Endothelial cell of umbilical vein (primary cell): ENCODE measurements at regions not wholly inside any gene's neighbourhood (a gene's known extent, or its start where the extent isn't known, plus 50 kb on each side); places are given as distances from the start of the nearest gene placed in this dataset.

Experiments used
- BruUV-seq: library from RNA; stranded (reverse); fragments of 400-500 nt; replicated peaks from 2 replicates; lab custom pipeline; 2021; lab: Mats Ljungman, UMichigan
- CTCF ChIA-PET: fragments of 300-600, 350-600 bp; sonication (Branson Sonifier 250); formaldehyde crosslinking; loops from one replicate; lab custom pipeline; 2021; ENCODE audit warnings: antibody characterized with exemption, inconsistent platforms; lab: Charles Lee
- POLR2A ChIA-PET: fragments of 300-600, 350-600 bp; sonication (Branson Sonifier 250); formaldehyde crosslinking; loops from one replicate; lab custom pipeline; 2021; ENCODE audit warnings: antibody characterized with exemption, inconsistent platforms; lab: Charles Lee
- DNase-seq: peaks from one replicate; pipeline ENCODE4 v3.0.0-alpha.2; 2011; ENCODE audit warnings: low read depth, low spot score
- FAIRE-seq: peaks from 2 replicates; lab custom pipeline; 2011; peaks lifted over from hg19 to GRCh38; lab: Jason Lieb, UNC
- H2AFZ ChIP-seq: 2 replicates; pipeline ENCODE4 v1.6.0; 2012; ENCODE audit warnings: low read depth, low read length, control low read depth, inconsistent platforms
- H3K27ac ChIP-seq: 2 replicates; pipeline ENCODE4 v1.5.1; 2011; ENCODE audit warnings: low read depth, mild to moderate bottlenecking, control low read depth, low read length, moderate library complexity; ENCODE audit not compliant: insufficient read depth
- H3K27me3 ChIP-seq, 2 experiments: 2 replicates each; pipeline versions ENCODE4 v1.6.0 to v1.6.1; 2011; ENCODE audit warnings: low read length in 2 of 2, mixed read lengths in 1 of 2; ENCODE audit not compliant: control insufficient read depth in 2 of 2, insufficient read depth in 2 of 2
- H3K36me3 ChIP-seq, 2 experiments: 2 replicates in 1 of 2; 3 replicates in 1 of 2; pipeline ENCODE4 v1.5.1; 2011; ENCODE audit warnings: low read length in 2 of 2, mild to moderate bottlenecking in 1 of 2, moderate library complexity in 1 of 2; ENCODE audit not compliant: control insufficient read depth in 2 of 2, insufficient read depth in 2 of 2; ENCODE audit errors: extremely low read depth in 1 of 2
- H3K4me1 ChIP-seq: 3 replicates; pipeline ENCODE4 v1.5.1; 2011; ENCODE audit warnings: mild to moderate bottlenecking, low read length; ENCODE audit not compliant: control insufficient read depth, insufficient read depth; ENCODE audit errors: extremely low read depth
- H3K4me2 ChIP-seq: 2 replicates; pipeline ENCODE4 v1.6.1; 2011; ENCODE audit warnings: low read length, control low read depth, mixed read lengths; ENCODE audit not compliant: insufficient read depth
- H3K4me3 ChIP-seq, 3 experiments: fragments of 200-600 bp in 1 of 3; sonication (generic), shearing (Covaris generic) in 1 of 3; replicated peaks in 1 of 3; 2 replicates each; pipeline ENCODE4 v1.5.1; 2011 to 2016; ENCODE audit warnings: control low read depth in 3 of 3, low read length in 3 of 3, mild to moderate bottlenecking in 2 of 3, inconsistent platforms in 1 of 3, low read depth in 1 of 3, moderate library complexity in 1 of 3; ENCODE audit not compliant: insufficient read depth in 1 of 3
- H3K79me2 ChIP-seq: 2 replicates; pipeline ENCODE4 v1.6.0; 2012; ENCODE audit warnings: low read length, inconsistent platforms; ENCODE audit not compliant: control insufficient read depth, insufficient read depth
- H3K9ac ChIP-seq: replicated peaks from 2 replicates; pipeline ENCODE3; 2011; ENCODE audit warnings: low read length, control low read depth; ENCODE audit not compliant: insufficient read depth; ENCODE audit errors: extremely low read depth
- H3K9me1 ChIP-seq: replicated peaks from 3 replicates; pipeline ENCODE4 v1.6.0; 2011; ENCODE audit warnings: mild to moderate bottlenecking, low read length; ENCODE audit not compliant: control insufficient read depth, insufficient read depth; ENCODE audit errors: extremely low read depth
- H3K9me3 ChIP-seq: replicated peaks from 2 replicates; pipeline ENCODE4 v1.5.1; 2012; ENCODE audit warnings: low read length, inconsistent platforms; ENCODE audit not compliant: control insufficient read depth, insufficient read depth
- H4K20me1 ChIP-seq: replicated peaks from 2 replicates; pipeline ENCODE3; 2011; ENCODE audit warnings: mild to moderate bottlenecking, low read length; ENCODE audit not compliant: control insufficient read depth, insufficient read depth; ENCODE audit errors: extremely low read depth
- CTCF ChIP-seq, 2 donors: IDR thresholded peaks; 1 replicate in 1 of 2; 2 replicates in 1 of 2; pipeline ENCODE4 v1.5.1; 2011; ENCODE audit warnings: low read length in 2 of 2, mild to moderate bottlenecking in 2 of 2, moderate library complexity in 2 of 2, control low read depth in 1 of 2, inconsistent platforms in 1 of 2, low read depth in 1 of 2; ENCODE audit not compliant: insufficient read depth in 1 of 2; ENCODE audit errors: extremely low read depth in 1 of 2
- EZH2 ChIP-seq: IDR thresholded peaks from 2 replicates; pipeline ENCODE4 v1.6.1; 2012; ENCODE audit warnings: borderline replicate concordance, low read depth, mild to moderate bottlenecking, moderate library complexity, low read length, inconsistent platforms; ENCODE audit not compliant: severe bottlenecking
- FOS ChIP-seq: IDR thresholded peaks from 2 replicates; pipeline ENCODE4 v1.6.1; 2011; ENCODE audit warnings: mild to moderate bottlenecking, low read length, moderate library complexity, borderline replicate concordance; ENCODE audit not compliant: insufficient read depth
- GATA2 ChIP-seq: IDR thresholded peaks from 2 replicates; pipeline ENCODE4 v1.7.0; 2011; ENCODE audit warnings: low read depth, mild to moderate bottlenecking, moderate library complexity, mixed read lengths, low read length; ENCODE audit not compliant: insufficient read length, insufficient read depth
- JUN ChIP-seq: IDR thresholded peaks from 2 replicates; pipeline ENCODE4 v1.6.1; 2011; ENCODE audit warnings: borderline replicate concordance, low read depth; ENCODE audit not compliant: insufficient read length, insufficient read depth
- MAX ChIP-seq: IDR thresholded peaks from 2 replicates; pipeline ENCODE4 v1.6.1; 2011; ENCODE audit not compliant: insufficient read depth, insufficient read length
- MYC ChIP-seq: IDR thresholded peaks from one replicate; pipeline ENCODE4 v1.6.1; 2011; ENCODE audit warnings: mild to moderate bottlenecking, low read depth, low read length
- POLR2A ChIP-seq: IDR thresholded peaks from 2 replicates; pipeline ENCODE4 v1.6.1; 2012; ENCODE audit warnings: low read depth, mild to moderate bottlenecking, control low read depth, low read length
- POLR2AphosphoS5 ChIP-seq: IDR thresholded peaks from 2 replicates; pipeline ENCODE4 v1.6.1; 2012; ENCODE audit warnings: low read depth, mild to moderate bottlenecking, control low read depth, low read length, moderate library complexity; ENCODE audit not compliant: insufficient read depth
- dilution Hi-C: fragments of 300-500 bp; cut with MboI; formaldehyde crosslinking; loops from one replicate; pipeline ENCODE4 v1.15.0; 2019; ENCODE audit warnings: low sequenced_read_pairs; ENCODE audit not compliant: extremely low pct_ligation_motif_present
- intact Hi-C: fragments of 100-400 bp; cut with micrococcal nuclease; formaldehyde crosslinking; loops from one replicate; pipeline ENCODE4 v1.10.0; 2022

GRCh38 chr5:68802430-68802829, 291.4 kb upstream of the SLC30A5 start:
- intact Hi-C loops = no loop called here
- ChIA-PET POLR2A (no interaction called here), CTCF (no interaction called here)
- Histone ChIP-seq H3K9me3 (no peaks in the 10 kb centered on the region), H3K27me3 (no peaks in the 10 kb centered on the region), H3K9me1 (no peaks in the 10 kb centered on the region), H3K9ac (no peak overlapping the region), H3K79me2 (no peaks in the 10 kb centered on the region), H4K20me1 (no peaks in the 10 kb centered on the region), H3K4me3 (no peak overlapping the region), H2AFZ (no peak overlapping the region), H3K36me3 (no peaks in the 10 kb centered on the region), H3K27ac (no peak overlapping the region), H3K4me2 (no peak overlapping the region), H3K4me1 (no peaks in the 10 kb centered on the region)
- DNase-seq (no peak), FAIRE-seq (no peak)
- TF ChIP-seq CTCF (IDR thresholded peaks at IDR 0.05; ENCODE audit: extremely low read depth in 1 of 2, insufficient read depth in 1 of 2, low read depth in 1 of 2, low read length in 2 of 2) (no peak), JUN (no peak), GATA2 (no peak), MYC (no peak)
- BruUV-seq = no TSS peak
- dilution Hi-C loops = no loop called here

- intact Hi-C loops = no loop called here
- H3K36me3 ChIP-seq = no peaks in the 10 kb centered on the region
- CTCF ChIA-PET = interaction anchor here (0.8 kb wide), 1 partner anchor 517 kb away, joined by 3 read pairs; no protein-coding TSS in a partner anchor
- no peak overlapping the region for H3K4me2 ChIP-seq
- H3K9me3 ChIP-seq = no peaks in the 10 kb centered on the region
- DNase-seq (no peak), FAIRE-seq (no peak)
- H3K9me1 ChIP-seq = no peaks in the 10 kb centered on the region
- dilution Hi-C loops = no loop called here
- no peaks in the 10 kb centered on the region for H3K4me1 ChIP-seq
- no peaks in the 10 kb centered on the region for H3K79me2 ChIP-seq
- TF ChIP-seq MAX (no peak), JUN (no peak), FOS (no peak), MYC (no peak), POLR2AphosphoS5 (no peak), POLR2A (no peak), EZH2 (no peak), GATA2 (no peak), CTCF (IDR thresholded peaks at IDR 0.05; ENCODE audit: extremely low read depth in 1 of 2, insufficient read depth in 1 of 2, low read depth in 1 of 2, low read length in 2 of 2) (no peak)
- no peak overlapping the region for H2AFZ ChIP-seq
- H3K4me3 ChIP-seq = no peak overlapping the region
- POLR2A ChIA-PET = no interaction called here
- BruUV-seq = no TSS peak
- H3K27ac ChIP-seq = no peak overlapping the region
- H3K27me3 ChIP-seq = no peaks in the 10 kb centered on the region
- H3K9ac ChIP-seq = no peak overlapping the region
- H4K20me1 ChIP-seq = no peaks in the 10 kb centered on the region
These were observed 289.9 kb upstream of the SLC30A5 start for GRCh38 chr5:68803881-68804319.
